Fibroblast of lung (primary cell): ENCODE measurements at regions not wholly inside any gene's neighbourhood (a gene's known extent, or its start where the extent isn't known, plus 50 kb on each side); places are given as distances from the start of the nearest gene placed in this dataset.

Source experiments
- DNase-seq, 2 donors: peaks; one replicate each; pipeline versions ENCODE4 v3.0.0 to v3.0.0-alpha.2; 2010; ENCODE audit warnings: low read depth in 2 of 2
- H2AFZ ChIP-seq: 2 replicates; pipeline ENCODE4 v1.5.1; 2012; ENCODE audit warnings: low read length, control low read depth, inconsistent platforms
- H3K27ac ChIP-seq: 2 replicates; pipeline ENCODE4 v1.5.1; 2011; ENCODE audit warnings: low read length, control low read depth; ENCODE audit not compliant: insufficient read depth
- H3K27me3 ChIP-seq: 2 replicates; pipeline ENCODE4 v1.5.1; 2011; ENCODE audit warnings: mild to moderate bottlenecking, low read length; ENCODE audit not compliant: control insufficient read depth, insufficient read depth
- H3K36me3 ChIP-seq: 2 replicates; pipeline ENCODE4 v1.5.1; 2011; ENCODE audit warnings: low read length; ENCODE audit not compliant: control insufficient read depth, insufficient read depth
- H3K4me1 ChIP-seq: 2 replicates; pipeline ENCODE4 v1.5.1; 2011; ENCODE audit warnings: low read length; ENCODE audit not compliant: control insufficient read depth, insufficient read depth; ENCODE audit errors: extremely low read depth
- H3K4me2 ChIP-seq: 2 replicates; pipeline ENCODE4 v1.5.1; 2011; ENCODE audit warnings: low read length, control low read depth; ENCODE audit not compliant: insufficient read depth; ENCODE audit errors: extremely low read depth
- H3K4me3 ChIP-seq, 4 experiments: fragments of 200-600 bp in 1 of 4; sonication (generic) in 1 of 4; replicated peaks in 1 of 4; 2 replicates each; pipeline ENCODE4 v1.5.1; 2011 to 2016; ENCODE audit warnings: low read length in 4 of 4, low read depth in 3 of 4, mild to moderate bottlenecking in 3 of 4, control low read depth in 2 of 4, inconsistent platforms in 1 of 4, mixed read lengths in 1 of 4; ENCODE audit not compliant: insufficient read depth in 1 of 4; ENCODE audit errors: control extremely low read depth in 1 of 4
- H3K79me2 ChIP-seq: 2 replicates; pipeline ENCODE4 v1.5.1; 2012; ENCODE audit warnings: mild to moderate bottlenecking, low read length, inconsistent platforms; ENCODE audit not compliant: control insufficient read depth, insufficient read depth
- H3K9ac ChIP-seq: 2 replicates; pipeline ENCODE4 v1.5.1; 2011; ENCODE audit warnings: mild to moderate bottlenecking, low read length, control low read depth; ENCODE audit not compliant: insufficient read depth
- H3K9me3 ChIP-seq: 2 replicates; pipeline ENCODE4 v1.5.1; 2012; ENCODE audit warnings: low read depth, low read length; ENCODE audit not compliant: control insufficient read depth, insufficient read depth
- H4K20me1 ChIP-seq: 2 replicates; pipeline ENCODE4 v1.5.1; 2011; ENCODE audit warnings: low read length; ENCODE audit not compliant: control insufficient read depth, insufficient read depth; ENCODE audit errors: extremely low read depth
- CTCF ChIP-seq, 2 donors: IDR thresholded peaks in 1 of 2; conservative IDR thresholded peaks in 1 of 2; 1 replicate in 1 of 2; 2 replicates in 1 of 2; pipeline ENCODE4 v1.5.1; 2011 to 2012; ENCODE audit warnings: low read length in 2 of 2, control low read depth in 1 of 2, inconsistent platforms in 1 of 2, low read depth in 1 of 2, mild to moderate bottlenecking in 1 of 2
- EZH2 ChIP-seq: IDR thresholded peaks from 2 replicates; pipeline ENCODE4 v1.5.1; 2012; ENCODE audit warnings: low read length, control low read depth, mild to moderate bottlenecking; ENCODE audit errors: missing control alignments

GRCh38 chr11:81989093-81989492 lies 744.6 kb downstream of the FAM181B start:
- Histone ChIP-seq H3K36me3 (no peaks in the 10 kb centered on the region), H2AFZ (no peak overlapping the region), H3K4me2 (no peak overlapping the region), H3K4me1 (no peaks in the 10 kb centered on the region), H3K27ac (no peak overlapping the region), H3K4me3 (no peak overlapping the region), H4K20me1 (no peaks in the 10 kb centered on the region), H3K79me2 (no peaks in the 10 kb centered on the region), H3K9me3 (no peaks in the 10 kb centered on the region), H3K9ac (no peak overlapping the region), H3K27me3 (no peaks in the 10 kb centered on the region)
- TF ChIP-seq EZH2 (no peak), CTCF (conservative IDR thresholded peaks at IDR 0.05 in 1 of 2, IDR thresholded peaks at IDR 0.05 in 1 of 2; ENCODE audit: low read depth in 1 of 2, low read length in 2 of 2) (no peak)
- DNase-seq: peak; percentile 20 to 65

- no peak overlapping the region for H3K4me2 ChIP-seq
- H3K4me3 ChIP-seq: no peak overlapping the region
- no peak overlapping the region for H2AFZ ChIP-seq
- H3K27me3 ChIP-seq: no peaks in the 10 kb centered on the region
- no peaks in the 10 kb centered on the region for H3K4me1 ChIP-seq
- H3K9ac ChIP-seq: no peak overlapping the region
- no peak overlapping the region for H3K27ac ChIP-seq
- no peak for TF ChIP-seq CTCF (conservative IDR thresholded peaks at IDR 0.05 in 1 of 2, IDR thresholded peaks at IDR 0.05 in 1 of 2; ENCODE audit: low read depth in 1 of 2, low read length in 2 of 2)
- TF ChIP-seq EZH2: no peak
- H4K20me1 ChIP-seq: no peaks in the 10 kb centered on the region
- H3K36me3 ChIP-seq: no peaks in the 10 kb centered on the region
- H3K9me3 ChIP-seq: no peaks in the 10 kb centered on the region
- H3K79me2 ChIP-seq: no peaks in the 10 kb centered on the region
- peak; percentile 35 to 80 for DNase-seq
These were observed 745.7 kb downstream of the FAM181B start for GRCh38 chr11:81987829-81988472.

- Histone ChIP-seq H3K27ac (no peak overlapping the region), H3K36me3 (no peaks in the 10 kb centered on the region), H3K27me3 (no peaks in the 10 kb centered on the region), H3K4me1 (no peaks in the 10 kb centered on the region), H3K9ac (no peak overlapping the region), H3K4me3 (no peak overlapping the region), H3K79me2 (no peaks in the 10 kb centered on the region), H3K9me3 (no peaks in the 10 kb centered on the region), H3K4me2 (no peak overlapping the region), H2AFZ (no peak overlapping the region), H4K20me1 (no peaks in the 10 kb centered on the region)
- no peak for DNase-seq
- TF ChIP-seq CTCF (conservative IDR thresholded peaks at IDR 0.05 in 1 of 2, IDR thresholded peaks at IDR 0.05 in 1 of 2; ENCODE audit: low read depth in 1 of 2, low read length in 2 of 2): no peak
- no peak for TF ChIP-seq EZH2
These were observed 747.0 kb downstream of the FAM181B start for GRCh38 chr11:81986556-81987161.
